SK-N-SH (cell line): ENCODE measurements at regions not wholly inside any gene's neighbourhood (a gene's known extent, or its start where the extent isn't known, plus 50 kb on each side); places are given as distances from the start of the nearest gene placed in this dataset.

Source experiments
- CHD2 ChIP-seq: fragments of 150-350 bp; IDR thresholded peaks from 2 replicates; pipeline ENCODE4 v1.6.1; 2018; ENCODE audit warnings: low read length; ENCODE audit not compliant: partially characterized antibody
- ELF1 ChIP-seq: IDR thresholded peaks from 2 replicates; pipeline ENCODE4 v1.4.0; 2012
- GABPA ChIP-seq: IDR thresholded peaks from 2 replicates; pipeline ENCODE4 v1.4.0; 2012; ENCODE audit warnings: low read depth, mild to moderate bottlenecking
- GATA2 ChIP-seq: sonication (generic); formaldehyde crosslinking; IDR thresholded peaks from 2 replicates; pipeline ENCODE4 v1.5.0; 2020; ENCODE audit warnings: mild to moderate bottlenecking, missing genetic modification reagents
- RXRA ChIP-seq: IDR thresholded peaks from 2 replicates; pipeline ENCODE4 v1.4.0; 2012; ENCODE audit warnings: low read depth, mild to moderate bottlenecking, borderline replicate concordance
- YY1 ChIP-seq: IDR thresholded peaks from 2 replicates; pipeline ENCODE4 v1.4.0; 2012; ENCODE audit warnings: low read depth, mild to moderate bottlenecking
- TF ChIP-seq, protein P1 (sequence below): fragments of 200-600 bp; sonication (generic); IDR thresholded peaks from 2 replicates; pipeline ENCODE4 v1.6.1; 2017; ENCODE audit warnings: antibody characterized with exemption, mild to moderate bottlenecking, moderate library complexity
- TF ChIP-seq, protein P2 (sequence below): IDR thresholded peaks from 2 replicates; pipeline ENCODE4 v1.6.1; 2012; ENCODE audit warnings: mild to moderate bottlenecking, low read depth, low read length, moderate library complexity

DNA sequence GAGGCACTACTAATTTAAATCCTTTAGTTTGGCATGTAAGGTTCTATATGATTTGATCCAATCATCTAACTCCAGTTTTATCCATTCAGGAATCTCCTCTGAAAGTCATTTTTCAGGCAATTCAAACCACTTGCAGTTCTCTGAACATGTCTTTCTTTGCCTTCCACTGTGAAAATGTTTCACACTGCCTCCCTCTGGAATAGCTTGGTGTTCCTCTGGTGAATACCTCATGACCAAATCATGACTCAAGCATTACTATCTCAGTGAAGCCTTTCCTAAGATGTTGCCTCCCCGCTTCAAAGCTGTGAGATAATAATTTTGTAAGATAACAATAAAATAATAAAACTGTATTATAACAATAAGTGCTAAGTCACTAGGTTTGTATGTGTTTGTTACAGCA, 981.1 kb downstream of the DTWD2 start:
- TF ChIP-seq, protein P1, sequence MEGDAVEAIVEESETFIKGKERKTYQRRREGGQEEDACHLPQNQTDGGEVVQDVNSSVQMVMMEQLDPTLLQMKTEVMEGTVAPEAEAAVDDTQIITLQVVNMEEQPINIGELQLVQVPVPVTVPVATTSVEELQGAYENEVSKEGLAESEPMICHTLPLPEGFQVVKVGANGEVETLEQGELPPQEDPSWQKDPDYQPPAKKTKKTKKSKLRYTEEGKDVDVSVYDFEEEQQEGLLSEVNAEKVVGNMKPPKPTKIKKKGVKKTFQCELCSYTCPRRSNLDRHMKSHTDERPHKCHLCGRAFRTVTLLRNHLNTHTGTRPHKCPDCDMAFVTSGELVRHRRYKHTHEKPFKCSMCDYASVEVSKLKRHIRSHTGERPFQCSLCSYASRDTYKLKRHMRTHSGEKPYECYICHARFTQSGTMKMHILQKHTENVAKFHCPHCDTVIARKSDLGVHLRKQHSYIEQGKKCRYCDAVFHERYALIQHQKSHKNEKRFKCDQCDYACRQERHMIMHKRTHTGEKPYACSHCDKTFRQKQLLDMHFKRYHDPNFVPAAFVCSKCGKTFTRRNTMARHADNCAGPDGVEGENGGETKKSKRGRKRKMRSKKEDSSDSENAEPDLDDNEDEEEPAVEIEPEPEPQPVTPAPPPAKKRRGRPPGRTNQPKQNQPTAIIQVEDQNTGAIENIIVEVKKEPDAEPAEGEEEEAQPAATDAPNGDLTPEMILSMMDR = no peak
- TF ChIP-seq GABPA (no peak), ELF1 (no peak), YY1 (no peak), RXRA (no peak), CHD2 (no peak), GATA2 (CRISPR knock-in tag) (no peak)
- TF ChIP-seq, protein P2, sequence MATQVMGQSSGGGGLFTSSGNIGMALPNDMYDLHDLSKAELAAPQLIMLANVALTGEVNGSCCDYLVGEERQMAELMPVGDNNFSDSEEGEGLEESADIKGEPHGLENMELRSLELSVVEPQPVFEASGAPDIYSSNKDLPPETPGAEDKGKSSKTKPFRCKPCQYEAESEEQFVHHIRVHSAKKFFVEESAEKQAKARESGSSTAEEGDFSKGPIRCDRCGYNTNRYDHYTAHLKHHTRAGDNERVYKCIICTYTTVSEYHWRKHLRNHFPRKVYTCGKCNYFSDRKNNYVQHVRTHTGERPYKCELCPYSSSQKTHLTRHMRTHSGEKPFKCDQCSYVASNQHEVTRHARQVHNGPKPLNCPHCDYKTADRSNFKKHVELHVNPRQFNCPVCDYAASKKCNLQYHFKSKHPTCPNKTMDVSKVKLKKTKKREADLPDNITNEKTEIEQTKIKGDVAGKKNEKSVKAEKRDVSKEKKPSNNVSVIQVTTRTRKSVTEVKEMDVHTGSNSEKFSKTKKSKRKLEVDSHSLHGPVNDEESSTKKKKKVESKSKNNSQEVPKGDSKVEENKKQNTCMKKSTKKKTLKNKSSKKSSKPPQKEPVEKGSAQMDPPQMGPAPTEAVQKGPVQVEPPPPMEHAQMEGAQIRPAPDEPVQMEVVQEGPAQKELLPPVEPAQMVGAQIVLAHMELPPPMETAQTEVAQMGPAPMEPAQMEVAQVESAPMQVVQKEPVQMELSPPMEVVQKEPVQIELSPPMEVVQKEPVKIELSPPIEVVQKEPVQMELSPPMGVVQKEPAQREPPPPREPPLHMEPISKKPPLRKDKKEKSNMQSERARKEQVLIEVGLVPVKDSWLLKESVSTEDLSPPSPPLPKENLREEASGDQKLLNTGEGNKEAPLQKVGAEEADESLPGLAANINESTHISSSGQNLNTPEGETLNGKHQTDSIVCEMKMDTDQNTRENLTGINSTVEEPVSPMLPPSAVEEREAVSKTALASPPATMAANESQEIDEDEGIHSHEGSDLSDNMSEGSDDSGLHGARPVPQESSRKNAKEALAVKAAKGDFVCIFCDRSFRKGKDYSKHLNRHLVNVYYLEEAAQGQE = no peak
